Stimulated activated CD8-positive, alpha-beta memory T cell treated with anti-CD3 and anti-CD28 coated beads, Interleukin-15, amount 100 ng/mL, for 4 hours (primary cell): ENCODE measurements at regions not wholly inside any gene's neighbourhood (a gene's known extent, or its start where the extent isn't known, plus 50 kb on each side); places are given as distances from the start of the nearest gene placed in this dataset.
"Not testable (repeated sequence)": the region's sequence is repeated elsewhere in the genome, so short reads cannot be mapped to it uniquely, and the experiment has no call there.

ENCODE experiments used
- DNase-seq, 2 donors: peaks; one replicate each; pipeline ENCODE4 v3.0.0-alpha.2; 2020; ENCODE audit warnings: low read depth in 2 of 2

DNA sequence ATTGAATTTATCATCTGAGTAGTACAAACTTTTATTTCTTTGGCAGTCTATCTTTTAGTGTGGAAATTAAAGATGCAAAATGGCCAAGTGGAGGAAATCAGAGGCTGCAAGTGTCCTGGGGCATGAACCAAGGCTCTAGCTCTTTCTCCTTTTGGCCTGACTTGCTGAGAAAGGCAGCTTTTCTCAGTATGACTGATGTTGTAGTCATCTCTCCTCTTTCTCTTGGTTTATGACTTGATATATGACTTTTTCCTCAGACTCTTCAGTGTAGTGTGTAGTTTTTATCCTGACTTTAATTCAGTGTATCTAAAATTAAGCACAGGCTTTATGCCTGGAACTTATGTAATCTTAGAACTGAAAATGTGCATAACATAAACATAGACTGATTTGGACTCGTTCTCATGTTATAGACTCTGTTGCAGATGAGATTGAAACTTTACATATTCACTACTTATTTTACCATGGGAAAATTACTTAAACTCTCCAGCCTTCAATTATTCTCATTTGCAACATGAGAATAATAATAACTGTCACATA is 65.7 kb downstream of the SLITRK5 start:
- no peak for DNase-seq

DNA sequence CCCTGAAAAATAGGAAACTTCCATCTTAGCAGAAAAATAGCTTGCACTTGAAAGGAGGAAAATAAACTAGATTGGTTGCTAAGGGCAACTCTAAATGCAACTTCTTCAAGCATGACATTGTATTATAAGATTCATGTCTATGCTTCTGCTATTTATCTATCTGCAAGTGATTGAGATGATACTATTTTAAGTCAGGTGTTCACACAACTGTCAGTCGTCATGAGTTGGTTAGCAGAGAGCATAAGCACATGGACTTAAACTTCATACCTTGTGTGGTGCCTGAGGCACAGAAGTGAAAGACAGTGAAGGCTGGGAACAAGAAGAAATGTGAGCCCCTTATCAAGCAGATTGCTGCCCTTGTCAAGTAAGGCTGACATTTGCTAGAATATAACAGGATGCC is 82.9 kb downstream of the SLITRK5 start:
- no peak for DNase-seq

DNA sequence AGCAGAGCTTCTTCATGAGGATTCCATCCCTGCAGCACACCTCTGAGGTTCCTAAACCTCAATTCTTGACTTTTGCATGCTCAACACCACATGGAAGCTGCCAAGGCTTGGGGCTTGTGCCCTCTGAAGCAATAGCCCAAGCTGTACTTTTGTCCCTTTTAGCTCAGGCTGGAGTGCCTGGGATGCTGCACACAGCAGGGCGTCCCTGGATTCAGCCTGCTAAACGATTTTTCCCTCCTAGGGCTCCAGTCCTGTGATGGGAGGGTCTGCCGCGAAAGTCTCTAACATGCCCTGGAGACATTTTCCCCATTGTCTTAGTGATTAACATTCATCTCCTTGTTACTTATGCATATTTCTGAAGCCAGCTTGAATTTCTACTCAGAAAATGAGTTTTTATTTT is 98.3 kb downstream of the SLITRK5 start:
- no peak for DNase-seq

DNA sequence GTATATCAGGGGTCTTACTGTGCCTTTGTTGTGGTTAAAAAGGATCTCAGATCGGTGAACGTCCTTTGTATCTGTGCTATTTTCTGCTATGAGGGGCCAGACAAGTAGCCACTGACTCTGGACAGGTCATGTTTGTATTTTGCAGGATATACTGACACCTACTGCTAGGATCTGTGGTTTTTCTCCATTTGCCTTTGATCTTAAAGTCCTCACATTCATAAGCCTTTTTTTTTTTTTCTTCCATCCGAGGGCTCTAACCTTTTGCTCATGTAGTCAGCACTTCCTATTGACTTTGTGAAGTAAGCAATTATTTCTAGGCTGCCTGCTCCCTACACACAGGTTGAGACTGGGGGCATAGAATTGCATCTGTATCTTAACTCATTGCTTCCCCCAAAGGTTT is 106.2 kb downstream of the SLITRK5 start:
- no peak for DNase-seq

DNA sequence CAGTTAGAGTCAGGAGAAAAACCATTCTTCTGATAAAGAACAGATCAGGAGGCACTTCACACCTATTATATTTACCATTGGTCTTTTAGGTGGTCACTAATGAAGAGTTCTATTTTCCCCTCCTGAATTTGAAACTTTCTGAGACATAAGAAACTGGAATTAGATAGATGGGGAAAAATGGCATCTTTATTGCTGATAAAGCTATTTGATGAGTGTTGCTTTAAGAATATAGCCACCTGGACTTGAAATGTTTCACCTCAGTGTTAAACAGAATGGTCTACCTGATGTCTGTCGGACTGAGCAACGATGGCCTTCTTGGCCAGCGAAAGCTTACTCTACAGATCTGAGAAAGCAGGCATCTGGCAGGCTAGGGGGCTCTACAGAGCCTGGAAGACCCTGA is 107.0 kb downstream of the SLITRK5 start:
- DNase-seq = no peak

DNA sequence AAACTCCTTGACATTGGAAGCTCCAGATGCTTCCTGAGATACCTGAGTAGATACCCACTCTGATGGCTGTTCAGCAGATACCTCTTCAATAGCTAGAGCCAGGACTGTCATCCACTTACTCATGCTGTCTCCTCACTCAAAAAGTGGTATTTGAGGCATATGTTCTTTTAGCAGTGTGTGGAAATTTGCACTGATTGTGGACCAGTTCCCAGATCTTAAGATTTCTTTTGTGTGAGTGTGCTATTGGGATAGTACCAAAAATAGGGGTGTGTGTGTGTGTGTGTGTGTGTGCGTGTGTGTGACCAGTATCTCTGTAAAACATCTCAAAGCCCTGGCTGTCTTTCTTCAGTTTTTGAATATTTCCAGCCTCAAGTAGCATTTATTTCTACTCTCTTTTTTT is 108.3 kb downstream of the SLITRK5 start:
- DNase-seq = no peak

DNA sequence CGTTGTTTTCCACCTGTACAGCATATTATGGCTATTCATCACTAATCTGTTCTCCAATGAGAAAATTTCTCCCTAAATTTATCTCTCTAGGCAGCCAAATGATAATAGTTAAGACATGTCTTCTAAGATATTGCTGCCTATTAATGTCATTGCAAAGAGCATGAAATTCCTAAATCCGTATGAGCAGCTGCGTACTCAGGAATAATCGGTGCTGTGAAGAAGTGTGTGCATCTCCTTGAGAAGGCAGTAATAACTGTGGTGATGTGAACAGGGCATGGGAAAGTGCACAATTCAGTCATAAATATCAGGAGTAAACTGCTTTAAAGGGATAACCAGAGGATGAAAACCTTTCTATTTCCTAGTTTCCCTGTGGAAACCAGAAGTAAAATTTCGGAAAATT is 112.2 kb downstream of the SLITRK5 start:
- no peak for DNase-seq

DNA sequence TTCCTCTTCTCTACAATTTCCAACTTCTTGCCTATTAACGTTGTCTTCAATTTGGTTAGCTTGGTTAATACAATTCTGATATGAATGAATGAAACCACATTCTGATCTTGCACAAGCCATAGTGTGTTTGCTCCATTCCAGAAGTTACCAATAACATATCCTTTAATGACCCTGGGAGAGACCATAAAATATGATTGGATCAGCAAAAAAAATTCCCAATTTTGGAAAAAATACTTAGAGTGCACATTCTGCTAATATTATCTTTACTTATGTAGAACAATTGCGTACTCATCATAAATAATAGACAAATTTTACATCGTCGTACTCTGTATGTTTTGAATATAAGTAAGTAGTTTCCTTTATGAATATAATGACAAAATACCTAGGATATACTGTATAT is 117.2 kb downstream of the SLITRK5 start:
- DNase-seq = no peak

DNA sequence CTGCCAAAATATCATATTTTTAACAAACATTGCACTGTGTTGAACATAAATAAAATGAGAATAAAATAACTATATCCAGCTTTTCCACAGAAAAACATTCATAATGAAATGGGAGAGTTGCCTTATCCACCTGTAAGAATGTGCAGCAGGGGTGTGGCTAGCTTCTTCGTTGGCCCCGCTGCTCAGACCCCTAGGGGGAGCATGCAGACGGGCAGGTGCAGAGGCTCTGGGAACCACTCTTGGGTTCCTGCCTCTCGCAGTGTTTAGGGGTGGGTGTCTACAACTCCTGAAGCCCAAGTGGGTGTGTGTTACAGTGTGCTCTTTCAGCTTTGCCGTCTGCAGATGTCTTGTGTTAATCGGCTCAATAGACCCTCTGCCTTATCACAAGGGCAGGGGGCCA is 121.7 kb downstream of the SLITRK5 start:
- no peak for DNase-seq

DNA sequence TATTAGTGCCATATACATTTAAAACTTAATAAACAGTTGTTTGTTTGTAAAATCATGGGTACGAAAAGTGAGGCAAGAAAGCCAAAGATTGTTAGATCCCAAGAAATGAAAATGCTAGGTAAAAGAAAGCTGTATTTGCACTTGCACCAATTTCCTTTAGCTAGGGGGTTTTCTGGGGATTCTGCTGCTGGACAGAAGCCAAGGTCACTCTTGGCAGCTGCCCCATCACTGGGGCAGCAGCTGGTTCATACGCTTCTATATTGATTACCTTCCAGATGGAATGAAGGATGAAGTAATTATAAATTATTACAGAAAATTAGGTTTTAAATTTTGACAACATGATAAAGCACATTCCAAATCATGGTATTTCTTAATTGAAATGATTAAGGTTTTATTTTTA is 127.4 kb downstream of the SLITRK5 start:
- no peak for DNase-seq

DNA sequence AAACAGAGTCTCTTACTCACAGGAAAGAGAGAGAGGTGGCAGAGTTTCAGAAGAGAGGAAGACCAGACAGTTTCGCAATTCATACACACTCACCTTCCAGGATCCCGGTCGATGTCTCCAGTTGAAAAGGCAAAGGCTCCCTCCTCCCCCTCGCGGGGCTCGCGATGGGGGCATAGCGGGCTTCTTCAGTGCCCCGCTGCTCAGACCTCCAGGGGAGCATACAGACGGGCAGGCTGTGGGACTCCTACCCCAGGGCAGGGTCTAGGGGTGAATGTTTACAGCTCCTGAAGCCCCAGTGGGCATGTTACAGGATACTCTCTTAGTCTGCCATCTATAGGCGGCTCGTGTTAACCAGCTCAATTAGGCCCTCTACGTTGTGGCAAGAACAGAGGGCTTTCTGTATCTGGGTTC is 139.2 kb downstream of the SLITRK5 start:
- DNase-seq = no peak

DNA sequence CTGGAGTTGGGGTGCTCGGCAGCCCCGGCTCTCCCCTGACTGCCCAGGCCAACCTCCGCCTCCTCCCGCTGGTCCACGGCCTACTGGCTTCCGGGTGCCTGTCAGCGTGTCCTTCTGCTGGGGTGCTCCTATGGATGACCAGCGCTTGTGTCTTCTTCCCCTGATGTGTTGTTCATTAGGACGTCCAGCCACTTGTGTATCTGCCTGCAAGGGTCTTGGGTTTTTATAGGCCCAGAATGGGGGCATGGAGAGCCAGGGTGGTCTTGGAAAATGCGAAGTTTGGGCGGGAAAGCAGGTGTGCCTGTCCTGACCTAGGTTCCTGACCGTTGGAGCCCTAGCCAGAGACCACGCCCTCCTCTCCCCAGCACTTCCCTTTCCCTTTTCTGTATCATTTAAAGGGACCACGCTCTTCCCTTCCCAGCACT is 139.8 kb downstream of the SLITRK5 start:
- no peak for DNase-seq

DNA sequence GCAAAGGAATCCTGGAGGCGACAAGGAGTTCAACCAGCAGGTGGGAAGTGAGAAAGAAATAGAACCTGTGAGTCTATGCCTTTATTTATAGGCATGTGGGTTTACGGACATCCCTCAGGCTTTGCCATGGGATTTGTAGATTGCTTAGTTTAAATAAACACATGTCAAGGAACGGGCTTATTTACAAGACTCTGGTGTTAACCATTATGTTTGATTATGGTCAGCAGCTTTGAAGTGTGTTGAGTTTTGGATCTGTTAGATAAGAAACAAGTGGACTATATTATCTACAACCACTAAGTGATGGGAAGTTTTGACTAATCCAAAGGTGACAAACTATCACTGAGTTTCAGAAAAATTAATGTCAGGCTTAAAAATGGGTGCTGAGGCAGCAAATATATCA is 143.2 kb downstream of the SLITRK5 start:
- no peak for DNase-seq

DNA sequence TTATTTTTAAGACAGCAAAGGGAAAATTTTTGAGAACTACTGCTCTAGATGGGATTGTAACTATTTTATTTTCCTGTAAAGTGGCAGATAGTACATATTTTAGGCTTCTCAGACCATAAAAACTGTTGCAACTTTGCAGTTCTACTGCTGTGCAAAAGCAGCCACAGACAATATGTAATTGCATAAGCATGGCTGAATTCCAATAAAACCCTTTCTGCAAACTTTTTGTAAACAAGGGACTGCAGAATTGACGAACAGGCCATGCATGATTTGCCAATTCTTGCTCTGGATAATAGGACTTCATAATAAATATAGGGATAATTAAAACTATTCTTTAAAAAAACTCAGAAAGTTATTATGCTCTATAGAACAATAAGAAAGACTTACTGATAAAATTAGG is 149.1 kb downstream of the SLITRK5 start:
- DNase-seq = no peak

DNA sequence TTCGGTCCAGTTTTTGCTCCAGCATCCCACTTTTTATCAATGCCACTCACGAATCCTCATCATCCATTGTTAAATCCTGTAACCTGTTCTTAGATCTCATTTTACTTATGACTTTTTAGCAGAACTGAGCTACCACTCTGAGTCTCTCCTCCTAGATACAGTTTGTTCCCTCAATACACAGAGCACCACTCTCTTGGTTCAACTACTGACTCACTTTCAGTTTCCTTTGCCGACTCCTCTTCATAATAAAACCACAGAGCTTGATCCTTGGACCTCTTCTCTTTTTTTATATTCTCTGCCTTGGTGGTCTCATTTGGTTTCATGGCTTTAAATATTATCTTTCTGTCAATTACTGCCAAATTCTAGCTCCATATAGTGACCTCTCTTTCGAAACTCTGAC is 150.3 kb downstream of the SLITRK5 start:
- no peak for DNase-seq

DNA sequence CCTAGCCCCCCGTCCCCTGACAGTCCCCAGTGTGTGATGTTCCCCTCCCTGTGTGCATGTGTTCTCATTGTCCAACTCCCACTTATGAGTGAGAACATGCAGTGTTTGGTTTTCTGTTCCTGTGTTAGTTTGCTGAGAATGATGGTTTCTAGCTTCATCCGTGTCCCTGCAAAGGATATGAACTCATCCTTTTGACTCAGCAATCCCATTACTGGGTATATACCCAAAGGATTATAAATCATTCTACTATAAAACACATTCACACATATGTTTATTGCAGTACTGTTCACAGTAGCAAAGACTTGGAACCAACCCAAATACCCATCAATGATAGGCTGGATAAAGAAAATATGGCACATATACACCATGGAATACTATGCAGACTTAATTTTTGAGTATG is 155.1 kb downstream of the SLITRK5 start:
- DNase-seq = not testable (repeated sequence)

DNA sequence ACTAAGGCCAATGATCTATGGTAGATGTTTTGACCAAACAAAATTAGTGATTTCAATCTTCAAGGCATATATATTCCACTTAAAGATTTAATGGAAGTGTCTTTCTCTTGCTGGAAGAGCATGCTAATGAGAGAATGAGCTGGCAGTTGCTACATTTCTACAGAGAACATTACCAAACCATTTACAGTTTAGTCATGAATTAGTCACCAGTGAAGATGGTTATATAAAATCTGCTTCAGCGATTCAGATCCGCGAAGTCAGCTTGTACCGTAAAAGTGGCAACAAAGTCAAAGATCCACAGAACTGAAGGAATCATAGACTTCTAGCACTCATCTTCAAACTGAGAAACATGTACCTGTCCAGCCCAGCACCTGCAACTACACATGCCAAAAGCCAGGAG is 156.3 kb downstream of the SLITRK5 start:
- no peak for DNase-seq

DNA sequence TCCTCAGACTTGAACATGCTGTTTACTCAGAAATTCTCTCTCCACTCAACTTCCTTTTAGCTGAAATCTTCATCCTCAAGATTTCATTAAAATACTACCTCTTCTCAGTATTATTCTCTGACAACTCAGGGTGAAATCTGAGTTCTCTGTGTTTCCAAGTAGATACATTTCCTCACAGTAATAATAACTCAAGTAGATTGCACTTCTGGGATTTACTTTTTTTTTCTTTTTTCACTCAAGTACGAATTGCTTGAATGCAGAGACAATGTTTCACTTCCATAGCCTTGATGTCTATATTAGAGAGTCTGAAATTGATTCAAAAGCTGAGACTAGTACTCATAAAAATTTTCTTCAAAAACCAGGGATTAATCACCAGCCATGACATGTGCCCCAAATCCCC is 166.4 kb downstream of the SLITRK5 start:
- DNase-seq = no peak

DNA sequence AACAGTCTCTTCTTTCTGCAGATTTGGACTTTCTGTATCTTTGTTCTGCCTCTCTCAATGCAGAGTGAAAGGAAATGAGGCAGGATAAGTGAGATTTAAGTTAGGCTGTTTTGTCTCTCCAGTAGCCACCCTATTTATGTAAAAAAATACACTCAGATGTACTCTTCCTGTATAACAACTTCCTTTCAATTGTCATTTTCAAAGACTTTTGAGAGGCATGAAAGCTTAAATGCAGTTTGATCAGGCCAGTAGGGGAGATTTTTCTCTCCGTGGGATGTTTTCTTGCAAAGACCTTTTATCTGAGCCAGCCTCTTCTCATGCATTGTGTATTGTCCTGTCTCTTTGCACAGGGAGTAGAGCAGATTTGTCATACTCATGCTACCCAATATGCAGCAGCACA is 166.8 kb downstream of the SLITRK5 start:
- DNase-seq = no peak

DNA sequence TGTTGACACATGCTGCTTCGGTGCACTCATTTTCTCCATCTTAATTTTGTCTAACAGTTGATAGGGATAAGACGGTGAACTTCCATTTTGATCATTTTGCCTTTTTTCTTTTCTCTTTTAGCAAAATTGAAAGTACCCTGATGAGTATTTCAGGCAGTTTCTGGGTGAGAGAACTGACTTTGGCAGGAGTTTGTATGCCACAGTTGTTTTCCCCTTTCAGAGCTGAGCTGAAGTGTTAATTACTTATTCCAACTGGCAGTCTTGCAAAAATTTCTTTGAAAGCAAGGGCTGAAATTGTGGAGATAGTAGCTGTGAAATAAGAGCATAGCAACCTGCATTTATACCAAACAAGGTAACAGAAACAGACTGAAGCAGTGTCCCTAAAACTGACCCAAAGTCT is 180.2 kb downstream of the SLITRK5 start:
- DNase-seq = no peak

DNA sequence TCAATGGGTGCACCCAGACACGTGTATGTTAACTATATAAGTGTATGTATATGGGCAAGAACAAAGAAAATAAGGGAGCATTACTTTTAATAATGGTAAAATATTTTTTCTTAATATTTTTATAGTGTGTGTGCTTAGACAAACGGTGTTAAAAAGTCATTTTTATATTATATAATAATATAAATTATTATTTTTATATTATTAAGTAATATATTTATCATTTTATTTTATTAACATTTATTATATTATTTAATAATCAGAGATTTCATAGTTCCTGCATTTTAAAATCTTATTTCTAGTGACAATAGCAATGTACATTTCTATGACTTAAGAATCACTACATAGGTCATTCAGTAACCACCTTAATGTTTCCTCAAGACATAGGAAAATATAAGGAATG is 184.4 kb downstream of the SLITRK5 start:
- no peak for DNase-seq

DNA sequence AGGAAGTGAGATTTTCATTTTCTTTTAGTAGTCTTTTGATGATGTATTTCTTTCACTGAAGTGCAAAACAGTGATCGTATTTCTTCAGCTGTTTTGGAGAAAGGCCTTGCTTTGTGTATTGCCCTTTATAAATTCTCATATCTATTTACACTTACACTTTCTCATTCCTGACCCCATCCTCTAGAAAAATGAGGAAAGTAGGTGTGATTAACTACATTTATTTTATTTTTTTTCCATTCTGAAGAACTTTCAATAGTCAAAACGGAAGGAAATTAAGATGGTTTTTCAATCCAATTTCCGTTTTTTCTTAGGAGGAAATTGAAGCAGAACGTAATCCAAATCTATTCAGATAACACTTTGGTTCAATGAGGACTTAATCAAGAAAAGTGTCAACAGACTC is 188.1 kb downstream of the SLITRK5 start:
- no peak for DNase-seq

DNA sequence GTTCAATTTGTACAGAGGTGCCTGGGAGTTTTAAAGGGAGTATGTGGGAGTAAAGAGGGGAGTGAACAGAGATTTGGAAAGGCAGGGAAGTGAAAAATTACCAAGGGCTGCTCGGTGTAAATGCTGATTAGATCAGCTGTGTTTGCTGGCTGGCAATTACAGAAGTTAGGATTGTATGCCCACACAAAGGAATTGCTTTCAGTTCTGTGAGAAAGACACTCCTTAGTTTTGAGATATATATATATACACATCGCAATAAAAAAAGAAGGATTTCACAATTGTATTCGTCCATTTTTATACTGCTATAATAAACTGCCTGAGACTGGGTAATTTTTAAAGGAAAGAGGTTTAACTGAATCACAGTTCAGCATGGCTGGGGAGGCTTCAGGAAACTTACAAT is 196.3 kb downstream of the SLITRK5 start:
- DNase-seq = no peak

DNA sequence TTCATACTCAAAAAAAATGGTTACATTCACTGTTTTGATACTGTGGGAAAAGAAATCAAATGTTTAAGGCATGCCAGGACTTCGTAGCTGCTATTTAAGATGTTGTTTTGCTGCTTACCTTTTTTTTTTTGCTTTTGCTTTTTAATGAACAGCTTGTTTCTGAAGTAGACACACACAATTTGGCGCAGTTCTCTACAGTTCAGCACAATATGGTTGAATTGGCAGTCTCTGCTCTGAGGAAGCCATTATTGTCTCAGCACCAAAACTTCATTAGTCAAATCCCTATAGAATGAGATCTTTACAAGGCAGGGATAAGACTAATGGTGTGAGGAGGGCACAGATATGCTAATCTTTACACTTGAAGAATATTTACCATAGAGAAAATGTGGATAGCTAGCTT is 197.6 kb downstream of the SLITRK5 start:
- DNase-seq = no peak

DNA sequence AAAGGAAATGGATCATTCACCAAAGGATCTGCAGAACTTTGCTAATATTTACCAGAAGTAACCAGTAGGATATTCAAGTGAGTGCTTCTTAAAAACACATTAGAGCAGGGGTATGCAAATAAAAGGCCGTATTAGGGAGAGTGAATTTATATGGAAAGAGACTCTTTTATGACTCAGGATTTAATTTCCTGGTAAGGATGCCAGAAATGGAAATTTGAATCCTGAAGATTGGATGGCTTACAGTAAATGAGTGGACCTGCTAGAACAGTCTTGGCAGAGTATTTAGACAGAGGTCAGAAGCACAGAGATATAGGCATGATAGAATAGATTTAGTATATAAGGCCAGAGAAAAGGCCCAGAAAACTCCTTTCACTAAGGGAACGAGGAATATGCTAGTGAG is 201.6 kb downstream of the SLITRK5 start:
- DNase-seq = no peak
